GM21717 (cell line): ENCODE measurements at regions not wholly inside any gene's neighbourhood (a gene's known extent, or its start where the extent isn't known, plus 50 kb on each side); places are given as distances from the start of the nearest gene placed in this dataset.

Source experiments
- ATAC-seq: cut with Tn5 transposase; IDR thresholded peaks from one replicate; pipeline ENCODE4 v1.9.1; 2021; ENCODE audit warnings: mild to moderate bottlenecking, moderate library complexity; ENCODE audit not compliant: unreplicated experiment

DNA sequence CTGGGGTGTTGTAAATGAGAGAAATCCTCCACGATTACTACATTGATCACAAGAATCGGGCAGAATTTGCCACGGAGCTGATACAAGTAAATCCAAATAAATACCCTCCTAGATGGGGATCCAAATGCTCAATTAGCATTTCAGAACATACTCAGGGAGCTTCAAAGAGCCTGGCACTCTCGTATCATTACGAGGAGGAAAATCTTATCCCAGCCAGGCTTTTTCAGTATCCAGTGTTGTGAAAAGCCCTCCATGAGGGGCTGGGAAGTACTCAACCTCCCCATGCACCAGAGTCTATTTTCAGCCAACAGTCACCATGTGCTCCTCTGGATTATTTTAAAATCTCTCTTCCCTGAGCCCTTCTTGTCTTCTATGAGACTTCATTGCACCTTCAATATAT is 122.6 kb upstream of the ARRDC4 start:
- ATAC-seq, result no peak

DNA sequence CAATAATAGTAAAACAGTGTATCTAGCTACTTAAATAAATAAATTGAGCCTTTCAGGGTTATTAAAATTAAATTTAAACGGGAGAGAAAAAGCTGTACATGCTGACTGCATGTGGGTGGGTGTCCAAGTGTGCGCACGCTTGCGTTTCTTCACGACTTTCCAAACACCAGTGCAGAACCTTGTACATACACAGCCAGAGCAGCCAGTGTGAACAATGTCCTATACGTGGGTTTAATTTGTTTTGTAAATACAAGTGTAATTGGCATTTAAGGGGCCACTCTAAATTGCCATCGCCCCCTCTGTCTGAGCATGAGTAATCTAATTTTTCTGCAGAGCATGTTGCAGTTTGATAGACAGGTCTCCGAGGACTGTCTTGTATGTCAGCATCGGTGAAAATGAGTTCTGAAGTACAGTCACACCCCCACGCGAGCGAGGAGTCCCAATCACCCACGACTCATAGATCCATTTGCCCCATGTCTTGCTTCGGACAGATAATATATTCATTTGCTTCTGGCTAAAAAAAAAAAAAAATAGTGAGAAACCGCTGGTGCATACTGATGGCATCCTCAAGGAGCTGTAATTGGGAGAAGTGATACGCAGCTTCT is 121.8 kb upstream of the ARRDC4 start:
- ATAC-seq, result no peak

DNA sequence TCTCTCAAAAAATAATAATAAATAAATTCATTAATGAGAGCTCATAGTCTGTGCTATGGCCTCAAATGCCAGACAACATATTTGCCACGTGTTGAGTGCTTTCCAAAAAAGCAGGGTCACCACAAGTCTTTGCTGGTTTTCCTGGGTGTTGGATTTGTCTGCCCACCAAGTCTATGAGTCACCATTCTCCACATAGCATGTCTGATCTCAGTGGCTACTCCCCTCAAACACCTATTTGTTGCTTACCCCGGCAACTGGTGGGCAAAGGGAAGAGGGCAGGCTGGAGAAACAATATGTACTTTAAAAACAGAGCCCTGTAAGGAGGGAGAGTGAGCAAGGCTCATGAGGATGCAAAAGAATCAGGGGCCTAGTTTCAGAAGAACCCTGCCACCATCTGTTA is 120.0 kb upstream of the ARRDC4 start:
- ATAC-seq, result no peak

GRCh38 chr15:97841558-97841957 is 118.9 kb upstream of the ARRDC4 start:
- no peak for ATAC-seq

DNA sequence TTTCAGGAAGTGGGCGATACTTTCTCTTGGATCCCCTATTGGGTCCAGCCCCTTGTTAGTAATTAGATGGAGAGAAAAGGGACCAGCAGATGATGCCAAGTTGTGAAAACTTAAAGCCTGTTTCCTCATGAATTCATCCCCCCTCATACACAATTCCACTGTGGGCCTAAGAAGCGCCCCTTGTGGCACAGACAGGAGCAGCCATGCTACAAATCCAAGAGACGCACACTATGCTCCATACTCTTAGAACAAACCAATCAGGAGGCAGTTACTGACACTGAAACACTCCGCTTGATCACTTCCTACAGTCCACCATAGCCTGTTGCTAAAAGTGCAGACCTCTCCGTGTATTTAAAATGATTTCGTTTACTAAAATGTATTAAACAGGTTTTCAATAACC is 111.3 kb upstream of the ARRDC4 start:
- no peak for ATAC-seq

GRCh38 chr15:97858296-97858695 is 102.2 kb upstream of the ARRDC4 start:
- no peak for ATAC-seq

- no peak for ATAC-seq
These were observed 98.8 kb upstream of the ARRDC4 start for GRCh38 chr15:97861529-97862260.

DNA sequence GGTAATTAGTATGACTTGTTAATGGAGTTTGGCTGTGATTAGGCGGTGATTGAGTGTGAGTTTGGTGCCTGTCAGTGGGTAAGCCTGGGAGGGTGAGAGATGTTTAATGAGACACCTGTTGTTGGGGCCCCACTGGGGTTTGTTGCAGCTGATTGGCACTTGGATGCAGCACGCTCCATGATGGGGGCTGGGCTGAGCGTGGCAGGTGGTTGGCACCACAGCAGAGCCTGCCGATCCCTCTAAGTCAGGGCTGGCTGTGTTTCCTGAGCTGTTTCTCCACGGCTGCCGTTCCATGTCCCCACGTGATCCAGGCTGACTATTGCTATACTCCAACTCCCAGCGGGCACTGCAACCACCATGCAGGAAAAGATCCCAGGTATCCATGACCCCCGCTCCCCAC is 93.5 kb upstream of the ARRDC4 start:
- no peak for ATAC-seq

- ATAC-seq, result no peak
These were observed 92.6 kb upstream of the ARRDC4 start for GRCh38 chr15:97867870-97868269.

GRCh38 chr15:97868981-97869380 is 91.5 kb upstream of the ARRDC4 start:
- ATAC-seq, result no peak

DNA sequence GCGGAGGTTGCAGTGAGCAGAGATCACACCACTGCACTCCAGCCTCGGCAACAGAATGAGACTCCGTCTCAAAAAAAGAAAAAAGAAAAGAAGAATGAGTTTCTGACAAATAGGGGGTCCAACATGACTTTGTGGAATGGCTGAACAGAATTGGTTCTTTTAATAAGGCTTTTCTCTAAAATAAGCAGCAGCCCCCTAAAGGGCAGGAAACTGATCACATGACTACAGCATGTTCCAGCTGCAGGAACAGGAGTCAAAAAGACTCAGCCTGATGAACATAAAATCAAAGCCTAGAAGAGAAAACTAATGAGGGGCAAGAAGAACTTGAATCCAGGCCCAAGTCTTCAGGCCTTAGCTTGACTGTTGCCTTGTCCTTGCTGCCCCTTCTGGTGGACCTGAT is 89.7 kb upstream of the ARRDC4 start:
- no peak for ATAC-seq

DNA sequence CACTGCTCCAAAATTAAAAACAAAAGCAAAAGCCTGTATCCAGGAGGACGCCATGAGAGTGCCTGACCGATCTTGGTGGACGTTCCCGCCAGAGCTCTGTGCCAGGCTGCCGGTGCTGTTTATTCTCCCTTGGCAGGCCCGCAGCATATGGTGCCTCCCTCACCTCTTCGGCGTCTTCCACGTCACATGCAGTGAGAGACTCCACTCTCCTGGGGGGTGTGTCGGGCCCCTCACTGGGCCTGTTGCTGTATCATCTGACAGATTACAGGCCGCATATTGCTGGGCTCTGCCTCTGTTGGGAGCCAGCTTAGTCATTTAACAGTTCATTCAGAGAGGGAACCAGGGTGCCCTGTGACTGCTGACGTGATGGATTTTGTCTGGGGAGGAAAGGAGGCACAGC is 86.4 kb upstream of the ARRDC4 start:
- ATAC-seq, result no peak

DNA sequence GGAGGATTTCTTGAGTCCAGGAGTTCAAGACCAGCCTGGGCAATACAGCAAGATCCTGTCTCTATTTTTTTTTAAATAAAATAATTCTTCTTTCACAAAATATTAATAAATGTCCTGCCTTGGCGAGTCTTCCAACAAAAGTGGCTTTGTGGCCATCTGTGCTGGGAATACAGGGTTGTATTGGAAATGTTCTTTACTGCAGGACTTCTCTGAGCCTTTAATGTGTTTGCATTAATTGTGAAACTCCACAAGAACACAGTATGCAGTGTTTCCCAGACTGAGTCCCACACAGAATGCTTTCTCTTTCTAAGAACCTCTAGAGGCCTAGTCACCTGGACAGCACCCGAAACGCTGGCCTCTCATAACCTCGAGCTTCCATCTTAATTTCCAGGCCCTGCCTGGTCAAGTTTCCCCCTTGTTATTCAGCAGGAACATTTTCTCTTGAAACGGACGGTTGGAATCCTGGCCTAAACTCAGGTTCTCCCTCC is 85.4 kb upstream of the ARRDC4 start:
- no peak for ATAC-seq

DNA sequence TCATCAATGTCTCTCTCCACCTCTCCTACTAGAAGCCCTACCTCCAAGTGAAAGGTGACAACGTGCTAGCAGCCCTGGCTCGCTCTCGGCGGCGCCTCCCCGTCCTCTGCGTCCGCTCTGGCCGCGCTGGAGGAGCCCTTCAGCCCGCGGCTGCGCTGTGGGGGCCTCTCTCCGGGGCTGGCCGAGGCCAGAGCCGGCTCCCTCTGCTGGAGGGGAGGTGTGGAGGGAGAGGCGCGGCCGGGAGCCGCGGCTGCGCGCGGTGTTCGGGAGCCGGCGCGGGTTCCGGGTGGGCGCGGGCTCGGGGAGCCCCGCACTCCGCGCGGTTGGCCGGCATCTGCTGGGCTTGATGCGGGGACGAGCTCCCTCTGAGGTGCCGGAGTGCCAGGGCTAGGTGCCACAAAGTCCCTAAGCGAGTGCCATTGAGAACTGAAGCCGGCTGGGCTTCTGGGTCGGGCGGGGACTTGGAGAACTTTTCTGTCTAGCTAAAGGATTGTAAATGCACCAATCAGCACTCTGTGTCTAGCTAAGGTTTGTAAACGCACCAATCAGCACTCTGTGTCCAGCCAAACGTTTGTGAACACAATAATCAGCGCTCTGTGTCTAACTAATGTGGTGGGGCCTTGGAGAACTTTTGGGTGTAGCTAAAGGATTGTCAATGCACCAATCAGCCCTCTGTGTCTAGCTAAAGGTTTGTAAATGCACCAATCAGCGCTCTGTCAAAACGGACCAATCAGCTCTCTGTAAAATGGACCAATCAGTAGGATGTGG is 84.8 kb upstream of the ARRDC4 start:
- ATAC-seq, result no peak

DNA sequence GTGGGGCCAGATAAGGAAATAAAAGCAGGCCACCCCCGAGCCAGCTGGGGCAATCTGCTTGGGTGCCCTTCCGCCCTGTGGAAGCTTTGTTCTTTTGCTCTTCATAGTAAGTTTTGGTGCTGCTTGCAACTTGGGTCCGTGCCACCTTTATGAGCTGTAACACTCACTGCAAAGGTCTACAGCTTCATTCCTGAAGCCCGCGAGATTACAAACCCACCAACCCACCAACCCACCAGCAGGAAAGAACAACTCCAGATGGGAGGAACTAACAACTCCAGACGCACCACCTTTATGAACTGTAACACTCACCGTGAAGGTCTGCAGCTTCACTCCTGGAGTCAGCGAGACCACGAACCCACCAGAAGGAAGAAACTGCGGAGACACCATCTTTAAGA is 84.2 kb upstream of the ARRDC4 start:
- no peak for ATAC-seq

- no peak for ATAC-seq
These were observed 79.0 kb upstream of the ARRDC4 start for GRCh38 chr15:97881346-97881965.

- ATAC-seq, result no peak
These were observed 75.9 kb upstream of the ARRDC4 start for GRCh38 chr15:97884513-97885131.

GRCh38 chr15:97890307-97890706 is 70.2 kb upstream of the ARRDC4 start:
- no peak for ATAC-seq

- no peak for ATAC-seq
These were observed 68.2 kb upstream of the ARRDC4 start for GRCh38 chr15:97892167-97892938.

DNA sequence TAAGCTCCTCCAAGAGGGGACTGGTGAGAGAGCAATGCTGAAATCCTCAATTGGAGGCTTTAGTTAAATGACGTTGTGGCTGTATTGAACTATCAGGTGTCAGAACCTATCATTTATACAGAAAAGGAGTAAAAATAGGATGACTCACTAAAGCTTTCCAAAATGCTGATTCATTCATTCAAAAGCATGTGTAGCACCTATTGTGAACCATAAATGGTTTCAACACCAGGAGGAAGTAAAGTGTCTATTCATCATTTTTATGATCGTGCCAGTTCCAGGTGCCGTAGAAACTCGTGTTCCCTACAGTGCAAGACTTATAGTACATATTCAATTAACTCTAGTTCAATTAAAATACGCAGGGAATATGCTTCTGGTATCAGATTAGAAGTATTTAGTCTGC is 66.5 kb upstream of the ARRDC4 start:
- no peak for ATAC-seq
